ENCODE measurements at regions not wholly inside any gene's neighbourhood (a gene's known extent, or its start where the extent isn't known, plus 50 kb on each side); places are given as distances from the start of the nearest gene placed in this dataset.

DNA sequence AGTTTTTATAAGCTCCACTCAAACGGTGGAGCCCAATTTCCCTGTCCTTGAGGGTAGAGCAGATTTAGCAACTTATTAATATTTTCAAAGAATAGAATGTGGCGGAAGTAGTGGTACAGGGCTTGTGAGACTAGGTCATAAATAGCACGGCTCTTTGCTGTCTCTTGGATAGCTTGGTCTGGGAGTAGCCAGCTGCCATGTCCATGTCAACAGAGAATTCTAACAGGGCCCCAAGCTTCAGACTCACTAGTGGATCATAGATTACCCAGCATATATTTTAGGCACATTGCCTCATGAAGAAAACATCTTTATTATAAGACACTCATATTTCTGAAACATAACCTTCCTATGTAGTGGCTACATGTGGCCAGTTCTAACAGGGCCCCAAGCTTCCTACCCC, 755.7 kb downstream of the HDGFL1 start:
- no peak for TF ChIP-seq POLR2A (IDR thresholded peaks at IDR 0.05)
- TF ChIP-seq, protein P1, sequence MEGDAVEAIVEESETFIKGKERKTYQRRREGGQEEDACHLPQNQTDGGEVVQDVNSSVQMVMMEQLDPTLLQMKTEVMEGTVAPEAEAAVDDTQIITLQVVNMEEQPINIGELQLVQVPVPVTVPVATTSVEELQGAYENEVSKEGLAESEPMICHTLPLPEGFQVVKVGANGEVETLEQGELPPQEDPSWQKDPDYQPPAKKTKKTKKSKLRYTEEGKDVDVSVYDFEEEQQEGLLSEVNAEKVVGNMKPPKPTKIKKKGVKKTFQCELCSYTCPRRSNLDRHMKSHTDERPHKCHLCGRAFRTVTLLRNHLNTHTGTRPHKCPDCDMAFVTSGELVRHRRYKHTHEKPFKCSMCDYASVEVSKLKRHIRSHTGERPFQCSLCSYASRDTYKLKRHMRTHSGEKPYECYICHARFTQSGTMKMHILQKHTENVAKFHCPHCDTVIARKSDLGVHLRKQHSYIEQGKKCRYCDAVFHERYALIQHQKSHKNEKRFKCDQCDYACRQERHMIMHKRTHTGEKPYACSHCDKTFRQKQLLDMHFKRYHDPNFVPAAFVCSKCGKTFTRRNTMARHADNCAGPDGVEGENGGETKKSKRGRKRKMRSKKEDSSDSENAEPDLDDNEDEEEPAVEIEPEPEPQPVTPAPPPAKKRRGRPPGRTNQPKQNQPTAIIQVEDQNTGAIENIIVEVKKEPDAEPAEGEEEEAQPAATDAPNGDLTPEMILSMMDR (IDR thresholded peaks at IDR 0.05), result no peak

Measured in stomach (tissue), 4 donors.